HepG2 (cell line): ENCODE measurements at regions not wholly inside any gene's neighbourhood (a gene's known extent, or its start where the extent isn't known, plus 50 kb on each side); places are given as distances from the start of the nearest gene placed in this dataset.

Experiments
- ATAC-seq: fragments of 200-7000 bp; cut with Tn5 transposase; 3 replicates; pipeline ENCODE4 v1.9.1; 2020; ENCODE audit warnings: mild to moderate bottlenecking, moderate library complexity
- BruUV-seq: library from RNA; stranded (reverse); fragments of 400-500 nt; replicated peaks from 2 replicates; lab custom pipeline; 2021; lab: Mats Ljungman, UMichigan
- CTCF ChIA-PET: fragments of 300-600 bp; formaldehyde crosslinking; extraction: SDS; loops from one replicate; lab custom pipeline; 2021; ENCODE audit warnings: low total read pairs, inconsistent platforms, low intra/inter-chr PET ratio; lab: Yijun Ruan, JAX
- POLR2A ChIA-PET: fragments of 350-600 bp; sonication (Branson Sonifier 250); formaldehyde crosslinking; loops from one replicate; lab custom pipeline; 2020; ENCODE audit warnings: antibody characterized with exemption, inconsistent platforms; lab: Yijun Ruan, JAX
- DNase-seq: peaks from one replicate; pipeline ENCODE4 v3.0.0-alpha.2; 2015; ENCODE audit warnings: low spot score
- FAIRE-seq: peaks from 3 replicates; lab custom pipeline; 2011; peaks lifted over from hg19 to GRCh38; lab: Jason Lieb, UNC
- H2AFZ ChIP-seq: one replicate; pipeline ENCODE4 v1.6.1; 2011; ENCODE audit warnings: low read length, inconsistent platforms
- H3K27ac ChIP-seq: fragments of 300-600 bp; 3 replicates; pipeline ENCODE4 v1.8.0; 2011; ENCODE audit warnings: mixed run types, mild to moderate bottlenecking, mixed read lengths, low read length, inconsistent platforms; ENCODE audit not compliant: insufficient read depth; ENCODE audit errors: extremely low read length
- H3K27me3 ChIP-seq, 2 experiments: fragments of 200-600 bp in 1 of 2; 2 replicates in 1 of 2; 3 replicates in 1 of 2; pipeline versions ENCODE4 v1.6.0 to v1.8.0; 2011; ENCODE audit warnings: low read length in 2 of 2, mild to moderate bottlenecking in 2 of 2, moderate library complexity in 2 of 2, inconsistent platforms in 1 of 2; ENCODE audit not compliant: insufficient read depth in 2 of 2, control insufficient read depth in 1 of 2
- H3K36me3 ChIP-seq, 2 experiments: fragments of 200-600 bp in 1 of 2; replicated peaks in 1 of 2; 2 replicates in 1 of 2; 3 replicates in 1 of 2; pipeline versions ENCODE4 v1.5.1 to v1.8.0; 2011; ENCODE audit warnings: low read length in 2 of 2, inconsistent platforms in 1 of 2; ENCODE audit not compliant: insufficient read depth in 2 of 2, control insufficient read depth in 1 of 2
- H3K4me1 ChIP-seq: 2 replicates; pipeline ENCODE4 v1.5.1; 2012; ENCODE audit warnings: low read length, inconsistent platforms; ENCODE audit not compliant: insufficient read depth
- H3K4me2 ChIP-seq: 2 replicates; pipeline ENCODE4 v1.6.0; 2011; ENCODE audit warnings: low read depth, low read length, inconsistent platforms
- H3K4me3 ChIP-seq, 3 experiments: fragments of 200-600 bp in 1 of 3; sonication (generic), shearing (Covaris generic) in 1 of 3; replicated peaks in 1 of 3; 2 replicates each; pipeline ENCODE4 v1.5.1; 2011 to 2016; ENCODE audit warnings: low read length in 3 of 3, inconsistent platforms in 2 of 3, low read depth in 2 of 3, mild to moderate bottlenecking in 2 of 3, control low read depth in 1 of 3, mixed read lengths in 1 of 3; ENCODE audit not compliant: insufficient read depth in 1 of 3
- H3K79me2 ChIP-seq: one replicate; pipeline ENCODE4 v1.6.1; 2011; ENCODE audit warnings: low read length, inconsistent platforms; ENCODE audit not compliant: insufficient read depth
- H3K9ac ChIP-seq: 2 replicates; pipeline ENCODE4 v1.6.0; 2011; ENCODE audit warnings: mild to moderate bottlenecking, low read depth, low read length, inconsistent platforms; ENCODE audit not compliant: insufficient read depth
- H3K9me3 ChIP-seq: 2 replicates; pipeline ENCODE4 v1.5.1; 2012; ENCODE audit warnings: mild to moderate bottlenecking, low read length
- H4K20me1 ChIP-seq: 2 replicates; pipeline ENCODE4 v1.6.0; 2011; ENCODE audit warnings: inconsistent platforms, mild to moderate bottlenecking, low read length, moderate library complexity; ENCODE audit not compliant: insufficient read depth
- DR1 ChIP-seq: sonication (generic); formaldehyde crosslinking; IDR thresholded peaks from 2 replicates; pipeline ENCODE4 v1.8.0; 2021; ENCODE audit warnings: mild to moderate bottlenecking, missing genetic modification reagents, inconsistent platforms
- HMG20A ChIP-seq: IDR thresholded peaks from 2 replicates; pipeline ENCODE4 v1.6.1; 2016; ENCODE audit warnings: borderline replicate concordance
- HMGXB4 ChIP-seq, 2 experiments: sonication (generic) in 1 of 2; formaldehyde crosslinking in 1 of 2; IDR thresholded peaks; 2 replicates each; pipeline versions ENCODE4 v1.4.0 to v1.6.1; 2018 to 2020; ENCODE audit warnings: missing genetic modification reagents in 2 of 2, borderline replicate concordance in 1 of 2, low read depth in 1 of 2, mild to moderate bottlenecking in 1 of 2, missing biosample characterization in 1 of 2
- JARID2 ChIP-seq: sonication (generic); formaldehyde crosslinking; IDR thresholded peaks from 2 replicates; pipeline ENCODE4 v1.8.1; 2023; ENCODE audit warnings: missing genetic modification reagents, inconsistent platforms; ENCODE audit not compliant: insufficient replicate concordance
- JUNB ChIP-seq: sonication (generic); formaldehyde crosslinking; IDR thresholded peaks from 2 replicates; pipeline ENCODE4 v1.8.0; 2022; ENCODE audit warnings: missing genetic modification reagents, mild to moderate bottlenecking, borderline replicate concordance
- MIER3 ChIP-seq: IDR thresholded peaks from 2 replicates; pipeline ENCODE4 v1.6.1; 2016; ENCODE audit warnings: missing compliant biosample characterization, borderline replicate concordance
- MXI1 ChIP-seq: IDR thresholded peaks from 3 replicates; pipeline ENCODE4 v1.6.1; 2012; ENCODE audit warnings: low read depth, low read length, inconsistent platforms, borderline replicate concordance
- SAP130 ChIP-seq: IDR thresholded peaks from 2 replicates; pipeline ENCODE4 v1.6.1; 2016; ENCODE audit warnings: low read depth
- SMAD1 ChIP-seq: sonication (generic); formaldehyde crosslinking; IDR thresholded peaks from 2 replicates; pipeline ENCODE4 v1.4.0; 2020; ENCODE audit warnings: missing genetic modification reagents, low read depth, mild to moderate bottlenecking, borderline replicate concordance
- WIZ ChIP-seq: sonication (generic); formaldehyde crosslinking; IDR thresholded peaks from 2 replicates; pipeline ENCODE4 v1.5.1; 2020; ENCODE audit warnings: mild to moderate bottlenecking, missing genetic modification reagents
- ZBTB20 ChIP-seq: sonication (generic); formaldehyde crosslinking; IDR thresholded peaks from 2 replicates; pipeline ENCODE4 v1.8.1; 2023; ENCODE audit warnings: missing genetic modification reagents, low read depth, mild to moderate bottlenecking, borderline replicate concordance
- ZFP90 ChIP-seq: sonication (generic); formaldehyde crosslinking; IDR thresholded peaks from 2 replicates; pipeline ENCODE4 v1.8.0; 2022; ENCODE audit warnings: missing genetic modification reagents, mild to moderate bottlenecking, inconsistent platforms, borderline replicate concordance
- ZNF333 ChIP-seq: sonication (generic); formaldehyde crosslinking; IDR thresholded peaks from 2 replicates; pipeline ENCODE4 v1.4.0; 2020; ENCODE audit warnings: mild to moderate bottlenecking, missing genetic modification reagents, borderline replicate concordance
- ZNF75D ChIP-seq: sonication (generic); formaldehyde crosslinking; IDR thresholded peaks from 2 replicates; pipeline ENCODE4 v1.8.1; 2023; ENCODE audit warnings: missing genetic modification reagents, mild to moderate bottlenecking, borderline replicate concordance
- whole genome bisulfite sequencing: methylation state at CpG from one replicate; pipeline ENCODE4 v1.1.6; 2017; ENCODE audit warnings: low lambda C conversion rate; 5-methylcytosine and 5-hydroxymethylcytosine counted together
- in situ Hi-C: cut with HindIII; loops from 2 replicates; pipeline ENCODE4 v1.10.0; 2017; ENCODE audit warnings: low pct_unique_long_range_greater_than_20kb; ENCODE audit not compliant: extremely low pct_ligation_motif_present
- intact Hi-C: fragments of 100-400 bp; cut with micrococcal nuclease; formaldehyde crosslinking; loops from one replicate; pipeline ENCODE4 v1.10.0; 2022; ENCODE audit not compliant: unreplicated experiment

GRCh38 chr13:109995578-109995977 lies 209.2 kb upstream of the IRS2 start:
- ChIA-PET CTCF (no interaction called here), POLR2A (no interaction called here)
- DNase-seq (no peak), FAIRE-seq (no peak), ATAC-seq (no peak)
- H2AFZ ChIP-seq = no peak overlapping the region
- in situ Hi-C loops (no loop called here), intact Hi-C loops (no loop called here)
- H3K27me3 ChIP-seq = peaks cover 0 to 9% of the 10 kb centered on the region in 2 experiments; a peak in 1 of 5 replicates
- H3K27ac ChIP-seq = no peak overlapping the region
- H3K79me2 ChIP-seq = no peaks in the 10 kb centered on the region
- no peak overlapping the region for H3K4me2 ChIP-seq
- no peaks in the 10 kb centered on the region for H4K20me1 ChIP-seq
- no peaks in the 10 kb centered on the region for H3K9me3 ChIP-seq
- no peaks in the 10 kb centered on the region for H3K36me3 ChIP-seq
- no peaks in the 10 kb centered on the region for H3K4me1 ChIP-seq
- no peak overlapping the region for H3K4me3 ChIP-seq
- no peak overlapping the region for H3K9ac ChIP-seq
- BruUV-seq = no TSS peak
- TF ChIP-seq SMAD1 (CRISPR knock-in tag) = no peak
- TF ChIP-seq ZNF75D (CRISPR knock-in tag) = no peak
- no peak for TF ChIP-seq JARID2 (CRISPR knock-in tag)
- no peak for TF ChIP-seq HMG20A
- TF ChIP-seq JUNB (CRISPR knock-in tag) = no peak
- TF ChIP-seq ZNF333 (CRISPR knock-in tag) = no peak
- WGBS = 0% methylated on average over 1 of the region's 2 CpGs

GRCh38 chr13:109990296-109990695 lies 203.9 kb upstream of the IRS2 start:
- ATAC-seq (no peak), DNase-seq (no peak), FAIRE-seq (no peak)
- H3K79me2 ChIP-seq = no peaks in the 10 kb centered on the region
- no peaks in the 10 kb centered on the region for H3K27me3 ChIP-seq
- no peak overlapping the region for H3K4me3 ChIP-seq
- no peaks in the 10 kb centered on the region for H4K20me1 ChIP-seq
- intact Hi-C loops = no loop called here
- ChIA-PET CTCF (no interaction called here), POLR2A (no interaction called here)
- no peaks in the 10 kb centered on the region for H3K36me3 ChIP-seq
- H3K4me2 ChIP-seq = no peak overlapping the region
- H3K9ac ChIP-seq = no peak overlapping the region
- in situ Hi-C loops = no loop called here
- no peaks in the 10 kb centered on the region for H3K9me3 ChIP-seq
- BruUV-seq = no TSS peak
- WGBS = 31% methylated on average over 6 of the region's 6 CpGs
- H2AFZ ChIP-seq = no peak overlapping the region
- no peak overlapping the region for H3K27ac ChIP-seq
- H3K4me1 ChIP-seq = no peaks in the 10 kb centered on the region
- no peak for TF ChIP-seq WIZ (CRISPR knock-in tag)
- TF ChIP-seq MIER3 = no peak
- TF ChIP-seq MXI1 = no peak
- no peak for TF ChIP-seq ZBTB20
- no peak for TF ChIP-seq HMGXB4 (CRISPR knock-in tag; IDR thresholded peaks at IDR 0.05; ENCODE audit: borderline replicate concordance in 1 of 2, low read depth in 1 of 2)
- no peak for TF ChIP-seq DR1
- TF ChIP-seq ZFP90 (CRISPR knock-in tag) = no peak
- TF ChIP-seq SAP130 (CRISPR knock-in tag) = no peak
